Thyroid gland (tissue), 4 donors: ENCODE measurements at regions not wholly inside any gene's neighbourhood (a gene's known extent, or its start where the extent isn't known, plus 50 kb on each side); places are given as distances from the start of the nearest gene placed in this dataset.
A peak's percentile ranks its signal among the peaks of the same experiment; 100 is the strongest.

ENCODE experiments used
- DNase-seq, 2 donors: peaks; one replicate each; pipeline ENCODE4 v3.0.0-alpha.2; 2019
- H3K27ac ChIP-seq, 3 donors: fragments of 200-600 bp; sonication (generic); 1 replicate in 2 of 3; 2 replicates in 1 of 3; pipeline ENCODE4 v1.5.1; 2016 to 2019; ENCODE audit warnings: mild to moderate bottlenecking in 1 of 3, moderate library complexity in 1 of 3
- H3K27me3 ChIP-seq: fragments of 200-600 bp; sonication (generic); one replicate; pipeline ENCODE4 v1.5.1; 2019
- H3K36me3 ChIP-seq, 2 donors: fragments of 200-600 bp; sonication (generic); one replicate each; pipeline ENCODE4 v1.5.1; 2016 to 2019
- H3K4me1 ChIP-seq, 2 donors: fragments of 200-600 bp; sonication (generic); one replicate each; pipeline ENCODE4 v1.5.1; 2017 to 2019
- H3K4me3 ChIP-seq, 3 donors: fragments of 200-600 bp; sonication (generic); replicated peaks in 1 of 3; 1 replicate in 2 of 3; 2 replicates in 1 of 3; pipeline ENCODE4 v1.5.1; 2016; ENCODE audit warnings: mild to moderate bottlenecking in 1 of 3
- H3K9me3 ChIP-seq: fragments of 200-600 bp; sonication (generic); one replicate; pipeline ENCODE4 v1.5.1; 2017
- POLR2A ChIP-seq, 2 donors: fragments of 450-650 bp; IDR thresholded peaks; one replicate each; pipeline ENCODE4 v1.6.1; 2017; ENCODE audit warnings: antibody characterized with exemption in 2 of 2, mild to moderate bottlenecking in 2 of 2, moderate library complexity in 1 of 2
- WGBS, 2 donors: methylation state at CpG; one replicate each; pipeline ENCODE4 v1.1.5; 2017; 5-methylcytosine and 5-hydroxymethylcytosine counted together
- intact Hi-C: fragments of 100-400 bp; cut with DNase I; formaldehyde crosslinking; loops from one replicate; pipeline ENCODE4 v1.15.1; 2023
- TF ChIP-seq, protein P1 (sequence below), 6 experiments: fragments of 200-600 bp in 3 of 6; fragments of 450-650 bp in 3 of 6; sonication (generic) in 3 of 6; IDR thresholded peaks; one replicate each; pipeline ENCODE4 v1.5.1; 2016 to 2019; ENCODE audit warnings: antibody characterized with exemption in 6 of 6, mild to moderate bottlenecking in 2 of 6, inconsistent platforms in 1 of 6, moderate library complexity in 1 of 6

DNA sequence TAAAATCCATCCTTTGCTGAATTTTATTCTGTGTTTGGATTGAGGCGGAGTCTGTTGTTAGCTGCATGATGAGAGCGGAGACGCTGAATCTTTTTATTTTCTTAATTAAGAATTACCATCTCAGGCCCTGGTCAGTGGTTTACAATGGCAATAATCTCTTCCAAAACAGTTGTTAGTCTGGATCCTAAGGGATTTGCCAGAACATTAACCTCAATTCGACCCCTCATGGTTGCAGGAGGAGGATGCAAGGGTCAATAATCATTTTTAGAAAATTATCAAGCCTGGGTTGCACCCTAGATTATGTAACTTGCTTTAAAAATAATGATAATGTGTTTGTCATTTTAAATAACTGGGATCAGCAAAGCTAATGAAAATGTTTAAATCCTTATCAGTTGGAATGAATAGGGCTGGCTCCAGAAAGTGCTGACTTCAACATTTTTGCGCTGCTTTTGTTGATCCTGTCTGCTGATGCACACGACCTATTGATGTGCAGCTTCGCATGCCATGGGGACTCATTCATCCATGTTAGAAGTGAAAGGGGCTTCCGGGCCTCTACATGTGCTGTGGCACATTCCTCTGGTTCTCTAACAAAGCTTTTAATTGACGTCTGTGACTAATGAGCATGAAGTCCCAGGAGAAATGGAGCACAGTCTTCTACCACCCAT is 80.7 kb upstream of the KIAA1217 start:
- peaks cover 30 to 39% of the 10 kb centered on the region in 2 donors for H3K4me1 ChIP-seq
- DNase-seq, result peak; percentile 47 to 57
- H3K27me3 ChIP-seq, result no peaks in the 10 kb centered on the region
- H3K4me3 ChIP-seq, result no peak overlapping the region
- H3K36me3 ChIP-seq, result no peaks in the 10 kb centered on the region
- H3K27ac ChIP-seq, result peak overlapping the region; percentile 17 to 77 (median 68)
- no peak for TF ChIP-seq POLR2A (IDR thresholded peaks at IDR 0.05)
- TF ChIP-seq, protein P1, sequence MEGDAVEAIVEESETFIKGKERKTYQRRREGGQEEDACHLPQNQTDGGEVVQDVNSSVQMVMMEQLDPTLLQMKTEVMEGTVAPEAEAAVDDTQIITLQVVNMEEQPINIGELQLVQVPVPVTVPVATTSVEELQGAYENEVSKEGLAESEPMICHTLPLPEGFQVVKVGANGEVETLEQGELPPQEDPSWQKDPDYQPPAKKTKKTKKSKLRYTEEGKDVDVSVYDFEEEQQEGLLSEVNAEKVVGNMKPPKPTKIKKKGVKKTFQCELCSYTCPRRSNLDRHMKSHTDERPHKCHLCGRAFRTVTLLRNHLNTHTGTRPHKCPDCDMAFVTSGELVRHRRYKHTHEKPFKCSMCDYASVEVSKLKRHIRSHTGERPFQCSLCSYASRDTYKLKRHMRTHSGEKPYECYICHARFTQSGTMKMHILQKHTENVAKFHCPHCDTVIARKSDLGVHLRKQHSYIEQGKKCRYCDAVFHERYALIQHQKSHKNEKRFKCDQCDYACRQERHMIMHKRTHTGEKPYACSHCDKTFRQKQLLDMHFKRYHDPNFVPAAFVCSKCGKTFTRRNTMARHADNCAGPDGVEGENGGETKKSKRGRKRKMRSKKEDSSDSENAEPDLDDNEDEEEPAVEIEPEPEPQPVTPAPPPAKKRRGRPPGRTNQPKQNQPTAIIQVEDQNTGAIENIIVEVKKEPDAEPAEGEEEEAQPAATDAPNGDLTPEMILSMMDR (IDR thresholded peaks at IDR 0.05), result peak in 1 of 6 experiments; percentile 9
- WGBS, 2 donors, result 36 to 39% methylated on average over 9 of the region's 9 CpGs
- no peaks in the 10 kb centered on the region for H3K9me3 ChIP-seq
- intact Hi-C loops, result no loop called here

DNA sequence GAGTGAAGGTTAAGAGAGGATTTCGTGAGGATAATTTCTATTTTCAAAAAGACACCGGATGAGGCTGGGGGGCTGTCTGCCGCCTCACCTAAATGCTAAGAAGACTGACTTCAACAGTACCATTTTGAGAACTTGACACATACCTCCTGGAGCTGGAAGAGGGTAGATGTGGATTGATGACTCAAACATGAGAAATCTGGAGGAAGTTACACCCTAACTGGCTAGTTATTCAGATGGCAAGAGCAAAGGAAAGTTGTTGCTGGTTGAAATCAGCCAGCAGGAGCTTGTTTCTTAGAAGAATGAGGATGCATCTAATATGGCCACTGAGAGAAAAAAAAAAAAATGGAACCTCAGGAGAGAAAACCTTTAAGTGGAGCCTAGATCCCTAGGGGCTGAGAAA is 76.2 kb upstream of the KIAA1217 start:
- H3K27me3 ChIP-seq, result no peaks in the 10 kb centered on the region
- DNase-seq, result no peak
- H3K4me1 ChIP-seq, result peaks cover 51 to 57% of the 10 kb centered on the region in 2 donors
- intact Hi-C loops, result no loop called here
- peak overlapping the region in 2 of 3 donors; percentile 60 to 90 for H3K27ac ChIP-seq
- WGBS, 2 donors, result 96 to 99% methylated on average over 3 of the region's 3 CpGs
- TF ChIP-seq POLR2A (IDR thresholded peaks at IDR 0.05), result no peak
- TF ChIP-seq, protein P1 (IDR thresholded peaks at IDR 0.05), result no peak
- no peaks in the 10 kb centered on the region for H3K9me3 ChIP-seq
- H3K36me3 ChIP-seq, result no peaks in the 10 kb centered on the region
- H3K4me3 ChIP-seq, result no peak overlapping the region

DNA sequence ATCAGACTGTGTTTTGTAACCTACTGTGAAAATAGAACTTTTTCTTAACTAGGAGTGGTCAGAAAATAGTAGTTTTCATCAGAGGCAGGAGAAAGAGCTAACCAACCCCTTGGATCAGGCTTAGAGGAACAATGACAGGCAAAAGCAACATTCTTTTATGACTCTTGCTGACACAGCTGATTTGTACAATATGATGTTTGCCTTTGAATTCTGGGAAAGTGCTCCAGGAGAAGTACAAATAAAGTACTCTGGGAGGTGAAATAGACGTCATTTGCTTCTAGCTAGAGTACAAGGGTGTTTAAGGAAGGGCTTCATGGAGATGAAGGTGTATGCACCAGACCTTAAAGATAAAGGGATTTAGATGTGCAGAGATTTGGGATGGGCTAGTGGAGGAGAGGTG is 75.1 kb upstream of the KIAA1217 start:
- WGBS, 2 donors, result 0 to 11% methylated on average over 1 of the region's 1 CpG
- TF ChIP-seq POLR2A (IDR thresholded peaks at IDR 0.05), result peak in 1 of 2 donors; percentile 13
- TF ChIP-seq, protein P1 (IDR thresholded peaks at IDR 0.05), result no peak

DNA sequence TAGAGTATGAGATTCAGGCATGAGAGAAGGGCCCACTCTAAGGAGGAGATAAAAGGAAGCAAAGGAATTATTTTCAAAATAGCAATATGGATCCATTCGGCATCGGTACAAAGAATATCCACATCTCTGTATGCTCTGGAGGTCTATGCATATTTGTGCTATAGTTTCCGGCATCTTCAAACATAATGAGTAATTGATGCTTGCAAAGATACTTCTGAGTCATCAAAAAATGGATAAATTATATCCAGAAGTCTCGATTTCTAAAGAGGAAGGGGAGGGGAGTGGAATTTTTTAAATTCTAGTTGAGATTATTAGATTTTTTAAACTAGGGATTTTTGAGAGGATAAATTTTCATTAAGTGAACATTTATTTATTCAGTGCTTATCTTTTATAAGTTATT is 72.9 kb upstream of the KIAA1217 start:
- no peak for TF ChIP-seq POLR2A (IDR thresholded peaks at IDR 0.05)
- TF ChIP-seq, protein P1 (IDR thresholded peaks at IDR 0.05), result no peak
- no peak overlapping the region for H3K4me3 ChIP-seq
- H3K27me3 ChIP-seq, result no peaks in the 10 kb centered on the region
- H3K36me3 ChIP-seq, result no peaks in the 10 kb centered on the region
- intact Hi-C loops, result no loop called here
- no peaks in the 10 kb centered on the region for H3K9me3 ChIP-seq
- 61 to 81% methylated on average over 4 of the region's 4 CpGs for WGBS, 2 donors
- peaks cover 35 to 39% of the 10 kb centered on the region in 2 donors for H3K4me1 ChIP-seq
- H3K27ac ChIP-seq, result peak overlapping the region in 2 of 3 donors; percentile 40 to 90
- DNase-seq, result no peak

More for the DNA sequence above, 75.1 kb upstream of the KIAA1217 start:
- Histone ChIP-seq H3K9me3 (no peaks in the 10 kb centered on the region), H3K36me3 (no peaks in the 10 kb centered on the region), H3K4me3 (no peak overlapping the region), H3K4me1 (peaks cover 40 to 47% of the 10 kb centered on the region in 2 donors), H3K27me3 (no peaks in the 10 kb centered on the region), H3K27ac (peak overlapping the region in 2 of 3 donors; percentile 60 to 90)
- no peak for DNase-seq
- intact Hi-C loops, result no loop called here

DNA sequence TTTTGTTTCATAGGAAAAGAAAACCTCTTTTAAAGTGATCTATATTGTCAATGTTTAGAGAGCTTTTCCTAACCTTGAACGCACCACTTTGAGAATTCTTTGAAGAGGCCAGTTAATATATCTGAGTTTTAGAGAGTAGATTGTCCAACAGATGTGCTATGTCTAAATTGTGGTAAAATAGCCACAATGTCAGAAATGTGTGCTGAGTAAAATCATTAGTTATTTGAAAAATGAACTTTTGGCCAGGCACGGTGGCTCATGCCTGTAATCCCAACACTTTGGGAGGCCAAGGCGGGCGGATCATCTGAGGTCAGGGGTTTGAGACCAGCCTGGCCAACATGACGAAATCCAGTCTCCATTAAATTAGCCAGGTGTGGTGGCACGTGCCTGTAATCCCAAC is 61.6 kb upstream of the KIAA1217 start:
- Histone ChIP-seq H3K36me3 (no peaks in the 10 kb centered on the region), H3K4me3 (no peak overlapping the region), H3K9me3 (no peaks in the 10 kb centered on the region), H3K27me3 (no peaks in the 10 kb centered on the region), H3K27ac (no peak overlapping the region), H3K4me1 (peaks cover 29 to 38% of the 10 kb centered on the region in 2 donors)
- DNase-seq, result no peak
- TF ChIP-seq, protein P1 (IDR thresholded peaks at IDR 0.05), result no peak
- no peak for TF ChIP-seq POLR2A (IDR thresholded peaks at IDR 0.05)
- intact Hi-C loops, result no loop called here
- 95 to 96% methylated on average over 6 of the region's 6 CpGs for WGBS, 2 donors
